ENCODE measurements at regions not wholly inside any gene's neighbourhood (a gene's known extent, or its start where the extent isn't known, plus 50 kb on each side); places are given as distances from the start of the nearest gene placed in this dataset.

- Histone ChIP-seq H3K9me3 (ENCODE audit: control insufficient read depth in 4 of 4, low read length in 3 of 4) (no peaks in the 10 kb centered on the region), H3K27ac (ENCODE audit: low read depth in 1 of 2, low read length in 2 of 2) (no peak overlapping the region)
- TF ChIP-seq CTCF (IDR thresholded peaks at IDR 0.05; ENCODE audit: low read depth, low read length, missing input control) (no peak), HNF4A (conservative IDR thresholded peaks at IDR 0.05) (no peak), EGR1 (IDR thresholded peaks at IDR 0.05; ENCODE audit: low read depth in 2 of 2) (no peak), ATF3 (IDR thresholded peaks at IDR 0.05) (no peak)
Observed at GRCh38 chr12:91968777-91969171, 176.9 kb downstream of the BTG1 start.

GRCh38 chr12:91968076-91968776 lies 177.4 kb downstream of the BTG1 start:
- H3K4me1 ChIP-seq (ENCODE audit: control insufficient read depth in 4 of 4, insufficient read depth in 4 of 4, low read length in 3 of 4): no peaks in the 10 kb centered on the region
- H3K4me3 ChIP-seq (ENCODE audit: low read depth in 1 of 3, low read length in 3 of 3): no peak overlapping the region
- no peak for DNase-seq (ENCODE audit: low spot score)
- TF ChIP-seq HNF4G (IDR thresholded peaks at IDR 0.05) (no peak), EGR1 (IDR thresholded peaks at IDR 0.05; ENCODE audit: low read depth in 2 of 2) (no peak), ATF3 (IDR thresholded peaks at IDR 0.05) (no peak), GABPA (IDR thresholded peaks at IDR 0.05 in 1 of 2, conservative IDR thresholded peaks at IDR 0.05 in 1 of 2) (no peak), REST (IDR thresholded peaks at IDR 0.05) (no peak), NR2F2 (IDR thresholded peaks at IDR 0.05) (no peak), YY1 (IDR thresholded peaks at IDR 0.05) (no peak), RAD21 (IDR thresholded peaks at IDR 0.05) (no peak), RXRA (IDR thresholded peaks at IDR 0.05) (no peak), SP1 (IDR thresholded peaks at IDR 0.05) (no peak), FOXA1 (IDR thresholded peaks at IDR 0.05) (no peak), FOXA2 (IDR thresholded peaks at IDR 0.05) (no peak), TAF1 (conservative IDR thresholded peaks at IDR 0.05) (no peak), CTCF (IDR thresholded peaks at IDR 0.05; ENCODE audit: low read depth, low read length, missing input control) (no peak), JUND (IDR thresholded peaks at IDR 0.05) (no peak)
- TF ChIP-seq, protein P1, sequence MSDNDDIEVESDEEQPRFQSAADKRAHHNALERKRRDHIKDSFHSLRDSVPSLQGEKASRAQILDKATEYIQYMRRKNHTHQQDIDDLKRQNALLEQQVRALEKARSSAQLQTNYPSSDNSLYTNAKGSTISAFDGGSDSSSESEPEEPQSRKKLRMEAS (IDR thresholded peaks at IDR 0.05): no peak
- TF ChIP-seq, protein P2, sequence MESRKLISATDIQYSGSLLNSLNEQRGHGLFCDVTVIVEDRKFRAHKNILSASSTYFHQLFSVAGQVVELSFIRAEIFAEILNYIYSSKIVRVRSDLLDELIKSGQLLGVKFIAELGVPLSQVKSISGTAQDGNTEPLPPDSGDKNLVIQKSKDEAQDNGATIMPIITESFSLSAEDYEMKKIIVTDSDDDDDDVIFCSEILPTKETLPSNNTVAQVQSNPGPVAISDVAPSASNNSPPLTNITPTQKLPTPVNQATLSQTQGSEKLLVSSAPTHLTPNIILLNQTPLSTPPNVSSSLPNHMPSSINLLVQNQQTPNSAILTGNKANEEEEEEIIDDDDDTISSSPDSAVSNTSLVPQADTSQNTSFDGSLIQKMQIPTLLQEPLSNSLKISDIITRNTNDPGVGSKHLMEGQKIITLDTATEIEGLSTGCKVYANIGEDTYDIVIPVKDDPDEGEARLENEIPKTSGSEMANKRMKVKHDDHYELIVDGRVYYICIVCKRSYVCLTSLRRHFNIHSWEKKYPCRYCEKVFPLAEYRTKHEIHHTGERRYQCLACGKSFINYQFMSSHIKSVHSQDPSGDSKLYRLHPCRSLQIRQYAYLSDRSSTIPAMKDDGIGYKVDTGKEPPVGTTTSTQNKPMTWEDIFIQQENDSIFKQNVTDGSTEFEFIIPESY (IDR thresholded peaks at IDR 0.05): no peak
- no peaks in the 10 kb centered on the region for H3K36me3 ChIP-seq (ENCODE audit: control insufficient read depth in 4 of 4, insufficient read depth in 3 of 4, low read depth in 1 of 4, low read length in 3 of 4)
- no peak overlapping the region for H3K9ac ChIP-seq (ENCODE audit: low read depth in 1 of 2, low read length in 2 of 2)
- no peak overlapping the region for H3K27ac ChIP-seq (ENCODE audit: low read depth in 1 of 2, low read length in 2 of 2)
- H3K9me3 ChIP-seq (ENCODE audit: control insufficient read depth in 4 of 4, low read length in 3 of 4): no peaks in the 10 kb centered on the region
- H3K27me3 ChIP-seq (ENCODE audit: control insufficient read depth in 4 of 4, insufficient read depth in 4 of 4, low read length in 3 of 4): no peaks in the 10 kb centered on the region

More at GRCh38 chr12:91968777-91969171, 176.9 kb downstream of the BTG1 start:
- Histone ChIP-seq H3K36me3 (ENCODE audit: control insufficient read depth in 4 of 4, insufficient read depth in 3 of 4, low read depth in 1 of 4, low read length in 3 of 4) (no peaks in the 10 kb centered on the region), H3K27me3 (ENCODE audit: control insufficient read depth in 4 of 4, insufficient read depth in 4 of 4, low read length in 3 of 4) (no peaks in the 10 kb centered on the region), H3K9ac (ENCODE audit: low read depth in 1 of 2, low read length in 2 of 2) (no peak overlapping the region), H3K4me1 (ENCODE audit: control insufficient read depth in 4 of 4, insufficient read depth in 4 of 4, low read length in 3 of 4) (no peaks in the 10 kb centered on the region), H3K4me3 (ENCODE audit: low read depth in 1 of 3, low read length in 3 of 3) (no peak overlapping the region)
- 84% methylated on average over 3 of the region's 3 CpGs for WGBS
- DNase-seq (ENCODE audit: low spot score): no peak

All from liver (tissue), 8 donors.